Suprapubic skin (tissue), 4 donors: ENCODE measurements at regions not wholly inside any gene's neighbourhood (a gene's known extent, or its start where the extent isn't known, plus 50 kb on each side); places are given as distances from the start of the nearest gene placed in this dataset.
A peak's percentile ranks its signal among the peaks of the same experiment; 100 is the strongest.

ENCODE experiments used
- DNase-seq, 2 donors: peaks; one replicate each; pipeline ENCODE4 v3.0.0-alpha.2; 2019; ENCODE audit warnings: low spot score in 2 of 2
- H3K27ac ChIP-seq: fragments of 200-600 bp; sonication (generic); one replicate; pipeline ENCODE4 v1.5.1; 2019
- H3K27me3 ChIP-seq: fragments of 200-600 bp; sonication (generic); one replicate; pipeline ENCODE4 v1.5.1; 2019
- H3K36me3 ChIP-seq: fragments of 200-600 bp; sonication (generic); one replicate; pipeline ENCODE4 v1.5.1; 2019
- H3K4me1 ChIP-seq: fragments of 200-600 bp; sonication (generic); one replicate; pipeline ENCODE4 v1.5.1; 2019
- H3K4me3 ChIP-seq: fragments of 200-600 bp; sonication (generic); one replicate; pipeline ENCODE4 v1.5.1; 2019; ENCODE audit warnings: mild to moderate bottlenecking
- H3K9me3 ChIP-seq: fragments of 200-600 bp; sonication (generic); one replicate; pipeline ENCODE4 v1.5.1; 2019
- EP300 ChIP-seq: sonication (generic); formaldehyde crosslinking; IDR thresholded peaks from one replicate; pipeline ENCODE4 v1.6.1; 2017; ENCODE audit warnings: antibody characterized with exemption
- POLR2A ChIP-seq, 2 donors: fragments of 450-650 bp; IDR thresholded peaks; one replicate each; pipeline ENCODE4 v1.6.1; 2017; ENCODE audit warnings: antibody characterized with exemption in 2 of 2, mild to moderate bottlenecking in 2 of 2, moderate library complexity in 2 of 2
- POLR2AphosphoS5 ChIP-seq, 3 donors: sonication (generic); formaldehyde crosslinking; IDR thresholded peaks; one replicate each; pipeline ENCODE4 v1.6.1; 2017; ENCODE audit warnings: antibody characterized with exemption in 3 of 3
- WGBS: methylation state at CpG from one replicate; pipeline ENCODE4 v1.1.5; 2018; 5-methylcytosine and 5-hydroxymethylcytosine counted together
- TF ChIP-seq, protein P1 (sequence below), 2 donors: fragments of 200-600 bp in 1 of 2; fragments of 450-650 bp in 1 of 2; sonication (generic) in 1 of 2; IDR thresholded peaks; one replicate each; pipeline ENCODE4 v1.5.1; 2016 to 2019; ENCODE audit warnings: antibody characterized with exemption in 2 of 2, mild to moderate bottlenecking in 1 of 2, moderate library complexity in 1 of 2

- TF ChIP-seq POLR2AphosphoS5 (IDR thresholded peaks at IDR 0.05) (no peak), EP300 (no peak), POLR2A (IDR thresholded peaks at IDR 0.05) (no peak)
- TF ChIP-seq, protein P1, sequence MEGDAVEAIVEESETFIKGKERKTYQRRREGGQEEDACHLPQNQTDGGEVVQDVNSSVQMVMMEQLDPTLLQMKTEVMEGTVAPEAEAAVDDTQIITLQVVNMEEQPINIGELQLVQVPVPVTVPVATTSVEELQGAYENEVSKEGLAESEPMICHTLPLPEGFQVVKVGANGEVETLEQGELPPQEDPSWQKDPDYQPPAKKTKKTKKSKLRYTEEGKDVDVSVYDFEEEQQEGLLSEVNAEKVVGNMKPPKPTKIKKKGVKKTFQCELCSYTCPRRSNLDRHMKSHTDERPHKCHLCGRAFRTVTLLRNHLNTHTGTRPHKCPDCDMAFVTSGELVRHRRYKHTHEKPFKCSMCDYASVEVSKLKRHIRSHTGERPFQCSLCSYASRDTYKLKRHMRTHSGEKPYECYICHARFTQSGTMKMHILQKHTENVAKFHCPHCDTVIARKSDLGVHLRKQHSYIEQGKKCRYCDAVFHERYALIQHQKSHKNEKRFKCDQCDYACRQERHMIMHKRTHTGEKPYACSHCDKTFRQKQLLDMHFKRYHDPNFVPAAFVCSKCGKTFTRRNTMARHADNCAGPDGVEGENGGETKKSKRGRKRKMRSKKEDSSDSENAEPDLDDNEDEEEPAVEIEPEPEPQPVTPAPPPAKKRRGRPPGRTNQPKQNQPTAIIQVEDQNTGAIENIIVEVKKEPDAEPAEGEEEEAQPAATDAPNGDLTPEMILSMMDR (IDR thresholded peaks at IDR 0.05): no peak
- H3K36me3 ChIP-seq: no peaks in the 10 kb centered on the region
- no peaks in the 10 kb centered on the region for H3K9me3 ChIP-seq
- WGBS: 87% methylated on average over 2 of the region's 2 CpGs
- DNase-seq: no peak
- no peak overlapping the region for H3K4me3 ChIP-seq
- H3K4me1 ChIP-seq: peaks cover 5% of the 10 kb centered on the region
- H3K27me3 ChIP-seq: no peaks in the 10 kb centered on the region
- H3K27ac ChIP-seq: no peak overlapping the region
Measured at GRCh38 chr6:49027644-49028043, 435.4 kb downstream of the MMUT start.

GRCh38 chr6:49025273-49026240 lies 437.5 kb downstream of the MMUT start:
- H3K27ac ChIP-seq: peak overlapping the region; percentile 64
- no peaks in the 10 kb centered on the region for H3K36me3 ChIP-seq
- TF ChIP-seq POLR2AphosphoS5 (IDR thresholded peaks at IDR 0.05) (no peak), POLR2A (IDR thresholded peaks at IDR 0.05) (no peak), EP300 (no peak)
- TF ChIP-seq, protein P1 (IDR thresholded peaks at IDR 0.05): no peak
- no peak overlapping the region for H3K4me3 ChIP-seq
- DNase-seq: no peak
- 51% methylated on average over 2 of the region's 2 CpGs for WGBS
- H3K27me3 ChIP-seq: no peaks in the 10 kb centered on the region
- peaks cover 5% of the 10 kb centered on the region for H3K4me1 ChIP-seq
- H3K9me3 ChIP-seq: peaks cover 7% of the 10 kb centered on the region

DNA sequence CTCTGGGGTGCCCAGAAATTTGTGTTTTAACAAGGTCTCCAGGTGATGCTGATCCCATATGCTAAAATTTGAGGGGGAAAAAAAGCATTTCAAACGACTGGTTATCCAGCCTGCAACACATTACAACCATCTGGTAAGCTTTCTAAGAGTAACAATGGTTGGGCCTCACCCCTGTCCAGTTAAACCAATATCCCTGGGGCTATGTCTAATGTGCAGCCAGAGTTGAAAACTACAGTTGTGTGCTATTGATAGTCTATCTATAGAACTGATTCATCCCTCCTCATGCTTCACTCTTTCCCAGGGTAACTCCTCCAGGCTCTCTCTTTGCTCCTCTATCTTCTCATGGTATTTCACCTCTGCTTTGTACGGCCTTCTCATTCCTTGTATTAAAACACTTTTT lies 458.3 kb downstream of the MMUT start:
- TF ChIP-seq EP300 (no peak), POLR2AphosphoS5 (IDR thresholded peaks at IDR 0.05) (no peak), POLR2A (IDR thresholded peaks at IDR 0.05) (no peak)
- TF ChIP-seq, protein P1 (IDR thresholded peaks at IDR 0.05): no peak
- H3K36me3 ChIP-seq: no peaks in the 10 kb centered on the region
- WGBS: 86% methylated on average over 2 of the region's 2 CpGs
- no peaks in the 10 kb centered on the region for H3K9me3 ChIP-seq
- H3K27me3 ChIP-seq: no peaks in the 10 kb centered on the region
- H3K4me1 ChIP-seq: peaks cover 8% of the 10 kb centered on the region
- no peak for DNase-seq
- H3K4me3 ChIP-seq: no peak overlapping the region
- H3K27ac ChIP-seq: no peak overlapping the region

DNA sequence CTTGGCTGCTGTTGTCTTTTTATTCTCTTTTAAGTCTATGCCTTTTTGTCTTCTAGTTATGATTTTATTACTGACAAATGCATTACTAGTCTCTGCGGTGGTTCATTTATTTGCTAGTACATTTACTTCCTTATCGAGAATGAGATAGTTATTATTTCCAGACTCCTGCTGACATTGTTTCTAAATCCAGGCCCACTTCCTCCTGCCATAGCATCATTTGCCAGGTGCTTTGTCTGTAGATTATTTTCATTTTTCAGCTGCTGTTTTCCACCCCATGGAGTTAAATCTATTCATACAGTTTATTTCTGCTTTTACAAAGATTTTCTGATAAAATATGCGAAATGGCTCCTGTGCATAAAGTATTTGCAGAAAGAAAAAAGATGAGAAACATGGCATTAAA lies 459.7 kb downstream of the MMUT start:
- TF ChIP-seq, protein P1 (IDR thresholded peaks at IDR 0.05): no peak
- TF ChIP-seq POLR2A (IDR thresholded peaks at IDR 0.05) (no peak), EP300 (no peak), POLR2AphosphoS5 (IDR thresholded peaks at IDR 0.05) (no peak)
- Histone ChIP-seq H3K27ac (no peak overlapping the region), H3K4me1 (peaks cover 8% of the 10 kb centered on the region), H3K27me3 (no peaks in the 10 kb centered on the region), H3K4me3 (no peak overlapping the region), H3K9me3 (no peaks in the 10 kb centered on the region), H3K36me3 (no peaks in the 10 kb centered on the region)
- no peak for DNase-seq
- WGBS: 67% methylated on average over 3 of the region's 3 CpGs

DNA sequence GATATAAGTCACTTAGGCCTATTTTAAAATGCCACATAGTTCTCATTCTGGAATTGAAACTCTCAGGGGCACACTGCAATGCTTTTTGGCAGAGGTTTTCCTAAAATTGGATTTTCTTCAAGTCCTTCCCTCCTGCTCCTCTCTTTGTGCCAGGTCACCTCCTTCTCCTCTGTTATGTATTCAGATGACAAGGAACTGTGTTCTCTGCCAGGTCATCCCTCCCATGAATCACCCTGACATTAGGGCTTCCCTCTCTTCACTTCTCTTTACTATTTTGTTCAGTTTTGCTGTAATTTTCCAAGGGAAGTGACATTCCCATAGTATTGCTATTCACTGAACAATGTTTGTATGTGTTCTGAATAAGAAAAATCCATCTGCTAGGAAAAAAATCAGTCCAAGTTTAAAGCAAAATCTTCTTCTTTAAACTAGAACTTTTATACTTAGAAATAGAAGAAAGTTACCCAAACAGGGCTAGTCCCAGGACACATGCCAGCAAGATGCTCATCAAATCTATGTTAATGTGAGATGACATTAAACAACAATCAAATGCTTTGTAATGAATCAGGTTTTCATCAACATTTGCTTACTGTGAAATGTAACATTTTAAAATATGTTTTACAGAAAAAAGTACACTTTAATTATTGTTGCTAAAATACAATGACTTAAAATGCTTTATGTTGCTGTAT lies 461.1 kb downstream of the MMUT start:
- Histone ChIP-seq H3K36me3 (no peaks in the 10 kb centered on the region), H3K9me3 (no peaks in the 10 kb centered on the region), H3K27me3 (no peaks in the 10 kb centered on the region), H3K27ac (no peak overlapping the region), H3K4me3 (no peak overlapping the region), H3K4me1 (peaks cover 8% of the 10 kb centered on the region)
- DNase-seq: no peak
- TF ChIP-seq, protein P1 (IDR thresholded peaks at IDR 0.05): no peak
- TF ChIP-seq POLR2A (IDR thresholded peaks at IDR 0.05) (no peak), POLR2AphosphoS5 (IDR thresholded peaks at IDR 0.05) (no peak)
